ENCODE measurements at regions not wholly inside any gene's neighbourhood (a gene's known extent, or its start where the extent isn't known, plus 50 kb on each side); places are given as distances from the start of the nearest gene placed in this dataset.

DNA sequence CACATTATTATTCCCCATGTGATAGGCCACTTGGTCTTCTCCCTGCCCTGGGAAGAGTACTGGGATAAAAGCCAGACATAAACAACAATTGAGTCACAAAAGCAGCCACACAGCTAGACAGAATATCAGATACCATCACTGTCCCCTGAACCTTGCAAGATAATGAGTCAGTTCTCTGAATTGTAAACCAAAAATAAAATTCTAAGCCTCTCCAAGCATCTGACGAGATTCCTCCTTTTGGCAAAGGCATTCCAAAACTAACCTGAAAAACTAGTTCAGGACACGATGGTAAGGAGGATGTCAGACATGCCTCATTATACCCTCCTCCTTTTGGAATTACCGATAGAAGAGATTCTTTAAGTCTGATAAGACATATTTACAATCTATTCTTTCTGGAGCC is 450.7 kb downstream of the HTR7 start:
- no peaks in the 10 kb centered on the region for H3K27me3 ChIP-seq
- H3K9me3 ChIP-seq (replicated peaks in 1 of 3), result no peaks in the 10 kb centered on the region
- 52 to 63% (median 56%) methylated on average over 3 of the region's 3 CpGs for WGBS, 4 donors
- H3K4me3 ChIP-seq, result no peak overlapping the region
- no peak overlapping the region for H3K27ac ChIP-seq
- intact Hi-C loops (cut with DNase I), result no loop called here
- H3K36me3 ChIP-seq (replicated peaks in 1 of 2), result no peaks in the 10 kb centered on the region
- no peak for DNase-seq
- TF ChIP-seq POLR2A (IDR thresholded peaks at IDR 0.05), result no peak
- TF ChIP-seq, protein P1, sequence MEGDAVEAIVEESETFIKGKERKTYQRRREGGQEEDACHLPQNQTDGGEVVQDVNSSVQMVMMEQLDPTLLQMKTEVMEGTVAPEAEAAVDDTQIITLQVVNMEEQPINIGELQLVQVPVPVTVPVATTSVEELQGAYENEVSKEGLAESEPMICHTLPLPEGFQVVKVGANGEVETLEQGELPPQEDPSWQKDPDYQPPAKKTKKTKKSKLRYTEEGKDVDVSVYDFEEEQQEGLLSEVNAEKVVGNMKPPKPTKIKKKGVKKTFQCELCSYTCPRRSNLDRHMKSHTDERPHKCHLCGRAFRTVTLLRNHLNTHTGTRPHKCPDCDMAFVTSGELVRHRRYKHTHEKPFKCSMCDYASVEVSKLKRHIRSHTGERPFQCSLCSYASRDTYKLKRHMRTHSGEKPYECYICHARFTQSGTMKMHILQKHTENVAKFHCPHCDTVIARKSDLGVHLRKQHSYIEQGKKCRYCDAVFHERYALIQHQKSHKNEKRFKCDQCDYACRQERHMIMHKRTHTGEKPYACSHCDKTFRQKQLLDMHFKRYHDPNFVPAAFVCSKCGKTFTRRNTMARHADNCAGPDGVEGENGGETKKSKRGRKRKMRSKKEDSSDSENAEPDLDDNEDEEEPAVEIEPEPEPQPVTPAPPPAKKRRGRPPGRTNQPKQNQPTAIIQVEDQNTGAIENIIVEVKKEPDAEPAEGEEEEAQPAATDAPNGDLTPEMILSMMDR (IDR thresholded peaks at IDR 0.05), result no peak
- H3K4me1 ChIP-seq (replicated peaks in 1 of 2), result no peaks in the 10 kb centered on the region

DNA sequence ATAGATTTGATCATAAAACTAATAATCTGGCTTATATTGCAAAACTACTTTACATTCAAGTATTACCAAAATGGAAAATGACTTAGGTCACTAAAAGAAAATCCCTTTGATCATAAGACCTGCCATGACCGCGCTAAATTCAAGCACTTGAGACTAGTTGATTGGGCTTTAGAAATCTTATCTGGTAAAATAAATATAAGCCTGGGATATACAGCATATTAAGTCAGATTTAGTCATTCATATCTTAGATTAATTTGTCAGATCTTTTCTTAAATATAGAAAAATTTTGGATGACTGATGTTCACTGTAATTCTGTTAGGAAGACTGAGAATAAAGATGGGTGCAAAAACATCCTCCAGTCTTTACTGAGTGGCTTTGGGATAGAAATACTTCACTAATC is 450.0 kb downstream of the HTR7 start:
- no peaks in the 10 kb centered on the region for H3K36me3 ChIP-seq (replicated peaks in 1 of 2)
- no peak overlapping the region for H3K27ac ChIP-seq
- no peaks in the 10 kb centered on the region for H3K27me3 ChIP-seq
- H3K4me3 ChIP-seq, result no peak overlapping the region
- 42 to 96% (median 65%) methylated on average over 2 of the region's 2 CpGs for WGBS, 4 donors
- TF ChIP-seq, protein P1 (IDR thresholded peaks at IDR 0.05), result no peak
- TF ChIP-seq POLR2A (IDR thresholded peaks at IDR 0.05), result no peak
- H3K9me3 ChIP-seq (replicated peaks in 1 of 3), result no peaks in the 10 kb centered on the region
- no peaks in the 10 kb centered on the region for H3K4me1 ChIP-seq (replicated peaks in 1 of 2)
- intact Hi-C loops (cut with DNase I), result no loop called here
- DNase-seq, result no peak

DNA sequence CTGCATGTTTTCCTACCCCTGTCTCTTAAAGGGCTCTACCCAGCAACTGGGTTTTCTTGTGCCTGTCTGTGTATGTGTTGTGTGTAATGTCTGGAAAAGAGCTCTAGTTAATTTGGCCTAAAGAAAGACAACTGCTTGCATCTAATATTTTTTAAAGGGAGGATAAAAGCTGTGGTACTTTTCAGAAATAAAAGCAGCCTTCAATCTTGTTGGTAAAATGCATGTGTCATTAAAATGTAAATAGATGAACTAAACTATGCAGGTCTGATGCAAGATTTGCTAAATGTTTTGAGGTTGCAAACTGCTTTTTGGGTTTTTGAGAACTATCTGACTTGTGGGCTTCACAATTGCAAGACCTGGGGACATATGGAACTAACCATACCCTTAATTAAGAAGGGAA is 445.3 kb downstream of the HTR7 start:
- no peak for DNase-seq
- Histone ChIP-seq H3K36me3 (replicated peaks in 1 of 2) (no peaks in the 10 kb centered on the region), H3K9me3 (replicated peaks in 1 of 3) (no peaks in the 10 kb centered on the region), H3K27me3 (no peaks in the 10 kb centered on the region), H3K27ac (no peak overlapping the region), H3K4me1 (replicated peaks in 1 of 2) (no peaks in the 10 kb centered on the region), H3K4me3 (no peak overlapping the region)
- TF ChIP-seq POLR2A (IDR thresholded peaks at IDR 0.05), result no peak
- TF ChIP-seq, protein P1 (IDR thresholded peaks at IDR 0.05), result no peak
- intact Hi-C loops (cut with DNase I), result no loop called here

DNA sequence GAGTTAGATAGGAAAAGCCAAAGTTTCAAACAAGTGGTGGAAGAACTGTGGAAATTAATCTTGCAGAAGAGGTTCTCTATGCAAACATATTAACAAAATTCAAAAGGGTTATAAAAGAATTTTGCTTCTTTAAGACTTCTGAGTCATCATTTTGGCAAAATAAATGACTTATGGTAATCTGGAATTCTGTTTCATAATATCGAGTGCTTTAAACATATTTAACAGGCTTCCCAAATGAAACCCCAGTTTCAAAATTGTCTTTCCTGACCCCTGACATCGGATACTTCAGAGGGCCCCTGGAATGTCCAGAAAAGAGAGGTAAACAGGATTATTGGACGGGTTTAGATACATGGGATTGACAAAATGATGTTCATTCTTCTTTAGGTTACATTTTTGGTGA is 444.6 kb downstream of the HTR7 start:
- Histone ChIP-seq H3K27me3 (no peaks in the 10 kb centered on the region), H3K36me3 (replicated peaks in 1 of 2) (no peaks in the 10 kb centered on the region), H3K4me1 (replicated peaks in 1 of 2) (no peaks in the 10 kb centered on the region), H3K27ac (no peak overlapping the region), H3K9me3 (replicated peaks in 1 of 3) (no peaks in the 10 kb centered on the region), H3K4me3 (no peak overlapping the region)
- no peak for TF ChIP-seq POLR2A (IDR thresholded peaks at IDR 0.05)
- TF ChIP-seq, protein P1 (IDR thresholded peaks at IDR 0.05), result no peak
- 45 to 54% (median 48%) methylated on average over 3 of the region's 3 CpGs for WGBS, 4 donors
- intact Hi-C loops (cut with DNase I), result no loop called here
- no peak for DNase-seq

Measured in adrenal gland (tissue), 9 donors.